ENCODE measurements at regions not wholly inside any gene's neighbourhood (a gene's known extent, or its start where the extent isn't known, plus 50 kb on each side); places are given as distances from the start of the nearest gene placed in this dataset.

- peaks cover 2% of the 10 kb centered on the region for H3K9me3 ChIP-seq (ENCODE audit: control insufficient read depth, low read depth, low read length)
- WGBS (ENCODE audit: insufficient coverage, low lambda C conversion rate): 94% methylated on average over 3 of the region's 6 CpGs
- H3K4me1 ChIP-seq (ENCODE audit: control insufficient read depth, insufficient read depth, low read length): no peaks in the 10 kb centered on the region
- DNase-seq: no peak
- H3K27ac ChIP-seq (ENCODE audit: low read length): no peak overlapping the region
- H3K36me3 ChIP-seq (ENCODE audit: control insufficient read depth, insufficient read depth, low read length): no peaks in the 10 kb centered on the region
- H3K27me3 ChIP-seq (ENCODE audit: control insufficient read depth, insufficient read depth, low read length): no peaks in the 10 kb centered on the region
- no peak overlapping the region for H3K4me3 ChIP-seq (ENCODE audit: low read length)
Measured at GRCh38 chr4:13190093-13190721, 293.9 kb downstream of the RAB28 start.

- Histone ChIP-seq H3K27ac (ENCODE audit: low read length) (no peak overlapping the region), H3K4me1 (ENCODE audit: control insufficient read depth, insufficient read depth, low read length) (no peaks in the 10 kb centered on the region), H3K4me3 (ENCODE audit: low read length) (no peak overlapping the region), H3K36me3 (ENCODE audit: control insufficient read depth, insufficient read depth, low read length) (no peaks in the 10 kb centered on the region), H3K9me3 (ENCODE audit: control insufficient read depth, low read depth, low read length) (no peaks in the 10 kb centered on the region), H3K27me3 (ENCODE audit: control insufficient read depth, insufficient read depth, low read length) (no peaks in the 10 kb centered on the region)
- DNase-seq: no peak
- WGBS (ENCODE audit: insufficient coverage, low lambda C conversion rate): no CpG with 5 or more reads among the region's 2 CpGs
Measured at GRCh38 chr4:13184199-13184598, 299.9 kb downstream of the RAB28 start.

DNA sequence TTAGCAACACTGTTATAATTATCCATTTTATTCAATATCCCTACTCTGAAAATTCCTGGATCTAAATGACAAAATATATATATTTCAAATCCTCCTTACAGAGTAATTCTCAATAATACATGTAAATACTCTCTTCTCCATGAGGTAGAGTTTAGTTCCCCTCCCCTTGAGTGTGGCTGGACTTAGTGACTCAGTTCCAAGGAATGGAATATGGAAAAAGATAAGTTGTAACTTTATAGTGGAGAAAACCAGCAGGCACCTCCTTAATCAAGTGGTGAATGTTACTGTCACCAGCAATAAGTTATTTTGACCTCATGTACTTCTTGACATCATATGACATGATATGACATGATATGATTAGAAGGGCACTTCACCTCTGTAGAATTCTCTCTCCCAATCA lies 302.0 kb downstream of the RAB28 start:
- Histone ChIP-seq H3K27ac (ENCODE audit: low read length) (no peak overlapping the region), H3K27me3 (ENCODE audit: control insufficient read depth, insufficient read depth, low read length) (no peaks in the 10 kb centered on the region), H3K4me1 (ENCODE audit: control insufficient read depth, insufficient read depth, low read length) (no peaks in the 10 kb centered on the region), H3K36me3 (ENCODE audit: control insufficient read depth, insufficient read depth, low read length) (no peaks in the 10 kb centered on the region), H3K9me3 (ENCODE audit: control insufficient read depth, low read depth, low read length) (no peaks in the 10 kb centered on the region), H3K4me3 (ENCODE audit: low read length) (no peak overlapping the region)
- DNase-seq: no peak

DNA sequence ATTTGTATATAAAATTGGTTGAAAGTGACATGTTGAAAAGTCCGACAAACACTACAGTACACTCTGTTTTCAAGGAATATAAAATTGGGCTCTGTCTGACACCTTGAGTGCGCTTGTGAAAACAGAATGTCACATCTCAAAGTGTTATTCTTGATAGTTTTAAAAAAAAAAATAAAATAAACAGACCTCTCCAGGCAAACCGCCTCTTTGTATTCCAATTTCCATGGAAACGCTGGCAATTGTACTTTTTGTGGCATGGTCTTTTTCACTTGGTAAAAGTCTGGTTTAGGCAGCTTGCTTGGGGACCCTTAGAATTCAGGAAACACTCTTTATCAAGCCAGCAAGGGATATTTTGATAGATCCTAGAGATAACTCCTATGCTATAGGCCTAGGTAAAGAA lies 302.5 kb downstream of the RAB28 start:
- Histone ChIP-seq H3K27ac (ENCODE audit: low read length) (no peak overlapping the region), H3K36me3 (ENCODE audit: control insufficient read depth, insufficient read depth, low read length) (no peaks in the 10 kb centered on the region), H3K4me1 (ENCODE audit: control insufficient read depth, insufficient read depth, low read length) (peaks cover 2% of the 10 kb centered on the region), H3K4me3 (ENCODE audit: low read length) (no peak overlapping the region), H3K27me3 (ENCODE audit: control insufficient read depth, insufficient read depth, low read length) (no peaks in the 10 kb centered on the region), H3K9me3 (ENCODE audit: control insufficient read depth, low read depth, low read length) (no peaks in the 10 kb centered on the region)
- no peak for DNase-seq
- WGBS (ENCODE audit: insufficient coverage, low lambda C conversion rate): no CpG with 5 or more reads among the region's 4 CpGs

DNA sequence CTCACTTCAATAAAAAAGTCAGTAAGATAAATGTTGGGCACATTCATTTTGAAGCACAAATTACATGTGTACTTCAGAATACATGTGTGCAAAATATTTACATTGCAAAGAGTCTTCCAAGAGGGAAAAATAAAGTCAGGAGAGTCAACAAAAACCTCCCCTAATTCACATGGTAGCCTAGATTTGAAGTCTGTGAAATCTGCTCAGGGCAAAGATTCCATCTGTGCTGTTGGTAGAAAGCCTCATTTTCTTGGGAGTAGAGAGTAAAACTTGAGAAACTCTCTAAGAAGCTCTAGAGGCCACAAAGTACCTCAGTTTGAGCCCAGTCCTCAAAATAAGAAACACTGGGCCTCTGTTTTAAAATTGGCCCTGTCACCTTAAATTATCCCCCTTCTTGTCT lies 303.4 kb downstream of the RAB28 start:
- Histone ChIP-seq H3K27ac (ENCODE audit: low read length) (no peak overlapping the region), H3K36me3 (ENCODE audit: control insufficient read depth, insufficient read depth, low read length) (no peaks in the 10 kb centered on the region), H3K4me1 (ENCODE audit: control insufficient read depth, insufficient read depth, low read length) (peaks cover 5% of the 10 kb centered on the region), H3K9me3 (ENCODE audit: control insufficient read depth, low read depth, low read length) (no peaks in the 10 kb centered on the region), H3K4me3 (ENCODE audit: low read length) (no peak overlapping the region), H3K27me3 (ENCODE audit: control insufficient read depth, insufficient read depth, low read length) (no peaks in the 10 kb centered on the region)
- DNase-seq: no peak

GRCh38 chr4:13178621-13179020 lies 305.5 kb downstream of the RAB28 start:
- H3K4me1 ChIP-seq (ENCODE audit: control insufficient read depth, insufficient read depth, low read length): peaks cover 5% of the 10 kb centered on the region
- no peak overlapping the region for H3K4me3 ChIP-seq (ENCODE audit: low read length)
- no peak overlapping the region for H3K27ac ChIP-seq (ENCODE audit: low read length)
- no peaks in the 10 kb centered on the region for H3K27me3 ChIP-seq (ENCODE audit: control insufficient read depth, insufficient read depth, low read length)
- no CpG with 5 or more reads among the region's 1 CpG for WGBS (ENCODE audit: insufficient coverage, low lambda C conversion rate)
- no peaks in the 10 kb centered on the region for H3K9me3 ChIP-seq (ENCODE audit: control insufficient read depth, low read depth, low read length)
- H3K36me3 ChIP-seq (ENCODE audit: control insufficient read depth, insufficient read depth, low read length): no peaks in the 10 kb centered on the region
- DNase-seq: no peak

DNA sequence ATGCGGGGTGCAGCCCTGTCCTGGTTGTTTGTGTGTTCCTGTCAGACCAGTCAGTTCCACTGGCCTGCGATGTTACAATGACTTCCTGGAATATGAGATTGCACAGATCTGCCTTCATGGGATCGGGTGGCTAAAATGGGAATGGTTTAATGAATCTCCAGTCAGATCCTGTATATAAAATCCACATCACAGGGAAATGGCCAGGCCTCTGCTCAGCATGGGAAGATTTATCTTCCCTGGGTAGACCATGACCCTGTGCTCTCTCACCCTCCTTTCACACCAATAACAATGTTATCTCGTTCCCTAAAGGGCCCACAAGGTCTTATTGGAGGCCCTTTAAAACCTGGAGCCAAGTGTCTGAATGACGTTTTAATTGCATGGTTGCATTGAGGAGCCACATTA lies 307.4 kb downstream of the RAB28 start:
- WGBS (ENCODE audit: insufficient coverage, low lambda C conversion rate): no CpG with 5 or more reads among the region's 5 CpGs
- H3K4me1 ChIP-seq (ENCODE audit: control insufficient read depth, insufficient read depth, low read length): peaks cover 5% of the 10 kb centered on the region
- no peaks in the 10 kb centered on the region for H3K36me3 ChIP-seq (ENCODE audit: control insufficient read depth, insufficient read depth, low read length)
- no peak overlapping the region for H3K27ac ChIP-seq (ENCODE audit: low read length)
- DNase-seq: peak in 1 of 2 donors; percentile 14
- no peaks in the 10 kb centered on the region for H3K27me3 ChIP-seq (ENCODE audit: control insufficient read depth, insufficient read depth, low read length)
- no peak overlapping the region for H3K4me3 ChIP-seq (ENCODE audit: low read length)
- no peaks in the 10 kb centered on the region for H3K9me3 ChIP-seq (ENCODE audit: control insufficient read depth, low read depth, low read length)

- H3K4me1 ChIP-seq (ENCODE audit: control insufficient read depth, insufficient read depth, low read length): peaks cover 5% of the 10 kb centered on the region
- H3K27me3 ChIP-seq (ENCODE audit: control insufficient read depth, insufficient read depth, low read length): no peaks in the 10 kb centered on the region
- H3K4me3 ChIP-seq (ENCODE audit: low read length): no peak overlapping the region
- 90% methylated on average over 2 of the region's 5 CpGs for whole genome bisulfite sequencing (ENCODE audit: insufficient coverage, low lambda C conversion rate)
- DNase-seq: no peak
- no peak overlapping the region for H3K27ac ChIP-seq (ENCODE audit: low read length)
- no peaks in the 10 kb centered on the region for H3K9me3 ChIP-seq (ENCODE audit: control insufficient read depth, low read depth, low read length)
- no peaks in the 10 kb centered on the region for H3K36me3 ChIP-seq (ENCODE audit: control insufficient read depth, insufficient read depth, low read length)
Measured at GRCh38 chr4:13174926-13175325, 309.2 kb downstream of the RAB28 start.

- Histone ChIP-seq H3K4me1 (ENCODE audit: control insufficient read depth, insufficient read depth, low read length) (peaks cover 5% of the 10 kb centered on the region), H3K27me3 (ENCODE audit: control insufficient read depth, insufficient read depth, low read length) (no peaks in the 10 kb centered on the region), H3K4me3 (ENCODE audit: low read length) (no peak overlapping the region), H3K9me3 (ENCODE audit: control insufficient read depth, low read depth, low read length) (no peaks in the 10 kb centered on the region), H3K27ac (ENCODE audit: low read length) (no peak overlapping the region), H3K36me3 (ENCODE audit: control insufficient read depth, insufficient read depth, low read length) (no peaks in the 10 kb centered on the region)
- DNase-seq: peak in 1 of 2 donors; percentile 8
- WGBS (ENCODE audit: insufficient coverage, low lambda C conversion rate): no CpG with 5 or more reads among the region's 6 CpGs
Measured at GRCh38 chr4:13174001-13174400, 310.1 kb downstream of the RAB28 start.

DNA sequence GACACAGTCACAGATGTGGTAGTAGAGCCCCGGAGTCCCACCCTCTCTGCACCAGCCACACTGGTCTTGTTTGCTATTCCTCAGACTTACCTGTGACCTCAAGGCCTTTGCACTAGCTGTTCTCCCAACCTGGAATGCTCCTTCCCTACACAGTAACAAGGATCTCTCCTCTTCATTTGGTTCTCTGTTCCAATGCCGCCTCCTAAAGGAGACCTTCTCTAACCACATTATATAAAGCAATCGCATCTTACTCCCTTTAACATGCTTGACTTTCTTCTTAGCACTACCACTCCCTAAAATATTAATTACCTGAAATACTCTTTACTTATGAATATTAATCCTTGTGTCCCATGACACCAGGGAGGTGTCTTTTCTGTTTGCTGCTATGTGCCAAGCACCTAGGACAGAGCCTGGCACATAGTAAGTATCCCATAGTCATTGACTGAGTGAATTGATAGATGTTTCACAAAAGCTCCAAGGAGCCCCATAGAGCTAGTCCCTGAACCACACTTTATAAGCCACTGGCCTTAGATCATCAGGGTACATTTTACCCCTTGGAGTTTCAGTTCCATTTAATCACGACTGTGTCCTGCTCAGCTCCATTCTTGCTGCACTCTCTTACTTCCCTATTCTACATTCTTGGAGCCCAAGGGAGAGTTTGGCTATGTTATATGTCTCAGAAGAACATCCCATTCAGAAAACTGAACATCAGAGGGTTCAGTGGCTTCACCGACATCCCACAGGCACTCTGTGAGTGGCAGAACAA lies 312.7 kb downstream of the RAB28 start:
- Histone ChIP-seq H3K27me3 (ENCODE audit: control insufficient read depth, insufficient read depth, low read length) (no peaks in the 10 kb centered on the region), H3K36me3 (ENCODE audit: control insufficient read depth, insufficient read depth, low read length) (no peaks in the 10 kb centered on the region), H3K9me3 (ENCODE audit: control insufficient read depth, low read depth, low read length) (no peaks in the 10 kb centered on the region), H3K4me3 (ENCODE audit: low read length) (no peak overlapping the region), H3K4me1 (ENCODE audit: control insufficient read depth, insufficient read depth, low read length) (peaks cover under 1% of the 10 kb centered on the region), H3K27ac (ENCODE audit: low read length) (no peak overlapping the region)
- no peak for DNase-seq
- 100% methylated on average over 1 of the region's 5 CpGs for WGBS (ENCODE audit: insufficient coverage, low lambda C conversion rate)
